Coronary artery (tissue), 2 donors: ENCODE measurements at regions not wholly inside any gene's neighbourhood (a gene's known extent, or its start where the extent isn't known, plus 50 kb on each side); places are given as distances from the start of the nearest gene placed in this dataset.

Experiments
- DNase-seq: peaks from one replicate; pipeline ENCODE4 v3.0.0-alpha.2; 2017; ENCODE audit warnings: low spot score
- H3K27ac ChIP-seq, 2 donors: fragments of 200-600 bp; sonication (generic); one replicate each; pipeline ENCODE4 v1.5.1; 2016 to 2019
- H3K4me3 ChIP-seq: fragments of 200-600 bp; sonication (generic); 2 replicates; pipeline ENCODE4 v1.5.1; 2016; ENCODE audit warnings: mild to moderate bottlenecking, moderate library complexity
- CTCF ChIP-seq: fragments of 200-600 bp; sonication (generic); IDR thresholded peaks from one replicate; pipeline ENCODE4 v1.5.1; 2019; ENCODE audit warnings: antibody characterized with exemption

GRCh38 chr9:20216438-20216837 lies 405.9 kb downstream of the MLLT3 start:
- no peak for TF ChIP-seq CTCF
- no peak overlapping the region for H3K4me3 ChIP-seq
- H3K27ac ChIP-seq = no peak overlapping the region
- no peak for DNase-seq

GRCh38 chr9:20215552-20215951 lies 406.7 kb downstream of the MLLT3 start:
- Histone ChIP-seq H3K4me3 (no peak overlapping the region), H3K27ac (no peak overlapping the region)
- no peak for TF ChIP-seq CTCF
- DNase-seq = no peak

GRCh38 chr9:20212806-20213205 lies 409.5 kb downstream of the MLLT3 start:
- TF ChIP-seq CTCF = no peak
- H3K27ac ChIP-seq = no peak overlapping the region
- no peak for DNase-seq
- H3K4me3 ChIP-seq = no peak overlapping the region

- H3K4me3 ChIP-seq = no peak overlapping the region
- no peak overlapping the region for H3K27ac ChIP-seq
- TF ChIP-seq CTCF = no peak
Measured at GRCh38 chr9:20209391-20210340, 412.6 kb downstream of the MLLT3 start.

GRCh38 chr9:20208961-20209371 lies 413.3 kb downstream of the MLLT3 start:
- DNase-seq = no peak
- Histone ChIP-seq H3K27ac (no peak overlapping the region), H3K4me3 (no peak overlapping the region)
- TF ChIP-seq CTCF = no peak

More at GRCh38 chr9:20209391-20210340, 412.6 kb downstream of the MLLT3 start:
- DNase-seq = no peak

- DNase-seq = no peak
- Histone ChIP-seq H3K27ac (no peak overlapping the region), H3K4me3 (no peak overlapping the region)
- no peak for TF ChIP-seq CTCF
Measured at GRCh38 chr9:20208226-20208625, 414.1 kb downstream of the MLLT3 start.

- Histone ChIP-seq H3K4me3 (no peak overlapping the region), H3K27ac (no peak overlapping the region)
- no peak for DNase-seq
- TF ChIP-seq CTCF = no peak
Measured at GRCh38 chr9:20207176-20207575, 415.1 kb downstream of the MLLT3 start.
